HUES48 (cell line): ENCODE measurements at regions not wholly inside any gene's neighbourhood (a gene's known extent, or its start where the extent isn't known, plus 50 kb on each side); places are given as distances from the start of the nearest gene placed in this dataset.

Experiments used
- H3K27ac ChIP-seq: one replicate; pipeline ENCODE4 v1.7.0; 2013; ENCODE audit warnings: low read depth, low read length, inconsistent platforms
- H3K27me3 ChIP-seq: 2 replicates; pipeline ENCODE4 v1.6.1; 2013; ENCODE audit warnings: mild to moderate bottlenecking, low read length; ENCODE audit not compliant: control insufficient read depth, insufficient read depth
- H3K36me3 ChIP-seq: 2 replicates; pipeline ENCODE4 v1.6.1; 2013; ENCODE audit warnings: low read length; ENCODE audit not compliant: control insufficient read depth, insufficient read depth
- H3K4me1 ChIP-seq: 2 replicates; pipeline ENCODE4 v1.6.1; 2013; ENCODE audit warnings: mild to moderate bottlenecking, low read length; ENCODE audit not compliant: control insufficient read depth, insufficient read depth
- H3K4me3 ChIP-seq: 2 replicates; pipeline ENCODE4 v1.5.1; 2013; ENCODE audit warnings: mild to moderate bottlenecking, low read depth, low read length
- H3K9ac ChIP-seq: 2 replicates; pipeline ENCODE4 v1.6.1; 2013; ENCODE audit warnings: mild to moderate bottlenecking, low read depth, low read length, moderate library complexity
- H3K9me3 ChIP-seq: 2 replicates; pipeline ENCODE4 v1.6.1; 2013; ENCODE audit warnings: low read length; ENCODE audit not compliant: control insufficient read depth, insufficient read depth

DNA sequence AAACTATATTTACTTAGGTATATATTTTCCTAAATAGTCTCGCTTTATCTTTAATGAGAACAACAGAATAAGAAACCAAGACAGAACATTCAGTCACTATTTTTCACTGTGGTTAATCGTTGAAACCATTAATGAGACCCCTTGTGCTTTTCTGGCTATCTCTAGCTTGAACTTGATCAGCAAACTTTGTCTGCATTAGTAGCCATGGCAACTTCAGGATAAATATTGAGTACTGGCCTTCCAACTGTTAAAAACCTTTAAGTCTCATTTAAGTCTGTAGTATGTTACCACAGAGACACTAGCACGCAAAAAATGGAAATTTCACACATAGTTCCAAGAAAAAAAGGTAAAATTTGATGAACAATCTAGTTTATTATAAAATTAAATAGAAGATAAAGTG lies 946.0 kb downstream of the SLITRK5 start:
- Histone ChIP-seq H3K4me3 (no peak overlapping the region), H3K27ac (no peak overlapping the region), H3K9me3 (peaks cover 2% of the 10 kb centered on the region; the same call in 1 of the 2 replicates), H3K27me3 (no peaks in the 10 kb centered on the region), H3K4me1 (no peaks in the 10 kb centered on the region), H3K36me3 (no peaks in the 10 kb centered on the region), H3K9ac (no peak overlapping the region)

DNA sequence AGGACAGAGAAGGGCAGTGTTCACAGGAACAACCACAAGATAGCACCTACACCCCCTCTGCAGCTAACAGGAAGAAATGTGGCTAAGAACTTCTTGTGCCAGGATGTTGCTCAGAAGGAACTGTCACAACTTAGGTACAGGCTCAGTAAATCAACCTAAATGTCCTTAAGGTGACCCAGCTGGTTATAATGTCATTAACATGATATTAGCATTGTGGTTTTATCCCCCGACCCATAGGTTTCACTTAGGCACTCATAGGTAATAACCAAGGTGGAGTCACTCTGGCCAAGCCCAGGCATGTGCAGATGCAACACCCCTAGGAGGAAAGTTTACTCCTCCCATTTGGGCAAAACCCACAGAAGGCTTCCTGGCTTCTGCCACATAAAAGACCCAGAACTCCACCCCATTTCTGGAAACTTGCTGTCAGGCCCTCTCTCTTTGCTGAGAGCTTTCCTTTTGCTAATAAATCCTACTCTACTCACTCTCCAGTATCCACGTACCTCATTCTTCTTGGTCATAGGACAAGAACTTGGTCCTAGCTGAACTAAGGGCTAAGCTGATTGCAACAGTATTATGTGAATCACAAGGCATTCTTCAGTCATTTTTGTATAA lies 951.3 kb downstream of the SLITRK5 start:
- Histone ChIP-seq H3K27ac (no peak overlapping the region), H3K4me1 (no peaks in the 10 kb centered on the region), H3K36me3 (no peaks in the 10 kb centered on the region), H3K9ac (no peak overlapping the region), H3K4me3 (no peak overlapping the region), H3K9me3 (peaks cover 14% of the 10 kb centered on the region), H3K27me3 (no peaks in the 10 kb centered on the region)

DNA sequence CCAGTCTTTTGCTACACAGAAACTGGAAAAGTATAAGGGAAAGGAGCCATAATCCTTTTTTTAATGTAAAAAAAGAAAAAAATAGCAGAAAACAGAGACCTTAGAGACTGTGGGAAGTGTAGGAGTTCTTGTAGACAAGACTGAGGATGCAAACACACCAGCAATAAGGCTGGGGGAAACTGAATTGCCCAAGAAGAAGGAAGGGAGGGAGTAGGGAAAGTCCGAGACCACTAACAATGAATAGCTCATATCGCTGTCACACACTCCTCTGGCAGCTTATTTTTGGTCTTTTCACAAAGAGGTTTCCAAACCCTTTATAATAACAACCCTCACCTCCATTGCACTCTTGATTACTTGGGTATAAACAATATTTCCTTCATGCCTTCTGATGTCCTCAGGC lies 952.0 kb downstream of the SLITRK5 start:
- no peaks in the 10 kb centered on the region for H3K4me1 ChIP-seq
- no peak overlapping the region for H3K9ac ChIP-seq
- no peak overlapping the region for H3K27ac ChIP-seq

DNA sequence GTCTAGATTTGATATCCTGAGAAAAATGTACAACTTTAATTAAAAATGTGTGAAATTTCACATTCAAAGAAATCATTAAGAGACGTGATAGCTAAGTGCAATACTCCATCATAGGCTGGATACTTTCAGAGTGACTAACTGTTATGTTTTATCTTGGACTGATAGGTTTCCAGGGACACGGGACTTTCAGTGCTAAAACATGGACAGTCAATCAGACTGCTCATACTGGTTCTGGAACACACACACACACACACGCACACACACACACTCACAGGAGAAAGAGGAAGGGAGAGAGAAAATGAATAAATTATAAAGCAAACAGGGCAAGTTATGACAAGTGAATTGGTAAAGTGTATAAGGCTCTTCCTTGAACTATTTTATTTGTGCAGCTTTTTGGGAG lies 955.9 kb downstream of the SLITRK5 start:
- Histone ChIP-seq H3K9me3 (peaks cover 12% of the 10 kb centered on the region), H3K27ac (no peak overlapping the region), H3K27me3 (no peaks in the 10 kb centered on the region), H3K4me3 (no peak overlapping the region), H3K4me1 (no peaks in the 10 kb centered on the region), H3K36me3 (no peaks in the 10 kb centered on the region), H3K9ac (no peak overlapping the region)

More for the DNA sequence above, 952.0 kb downstream of the SLITRK5 start:
- H3K27me3 ChIP-seq: no peaks in the 10 kb centered on the region
- H3K9me3 ChIP-seq: peaks cover 14% of the 10 kb centered on the region
- H3K4me3 ChIP-seq: no peak overlapping the region
- no peaks in the 10 kb centered on the region for H3K36me3 ChIP-seq

DNA sequence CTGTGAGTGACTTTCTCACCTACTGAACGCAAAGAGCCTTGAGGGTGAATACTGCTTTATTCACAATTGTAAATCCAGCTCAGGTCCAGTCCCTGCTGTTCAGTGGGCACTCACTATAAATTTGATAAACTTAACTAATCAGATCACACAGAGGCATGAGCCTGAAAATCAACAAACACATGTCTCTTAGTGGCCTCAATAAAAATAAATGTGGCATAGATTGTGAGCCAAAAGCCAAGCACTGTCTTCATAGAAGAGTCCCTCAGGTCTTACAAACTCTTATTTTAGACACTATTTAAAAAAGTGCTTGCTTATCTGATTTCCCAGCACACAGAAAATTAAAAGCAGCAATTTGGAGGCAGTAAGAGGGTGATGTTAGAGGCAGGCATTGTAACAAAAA lies 957.7 kb downstream of the SLITRK5 start:
- Histone ChIP-seq H3K4me3 (no peak overlapping the region), H3K27ac (no peak overlapping the region), H3K4me1 (no peaks in the 10 kb centered on the region), H3K27me3 (no peaks in the 10 kb centered on the region), H3K36me3 (no peaks in the 10 kb centered on the region), H3K9me3 (no peaks in the 10 kb centered on the region; the same call in 1 of the 2 replicates), H3K9ac (no peak overlapping the region)

DNA sequence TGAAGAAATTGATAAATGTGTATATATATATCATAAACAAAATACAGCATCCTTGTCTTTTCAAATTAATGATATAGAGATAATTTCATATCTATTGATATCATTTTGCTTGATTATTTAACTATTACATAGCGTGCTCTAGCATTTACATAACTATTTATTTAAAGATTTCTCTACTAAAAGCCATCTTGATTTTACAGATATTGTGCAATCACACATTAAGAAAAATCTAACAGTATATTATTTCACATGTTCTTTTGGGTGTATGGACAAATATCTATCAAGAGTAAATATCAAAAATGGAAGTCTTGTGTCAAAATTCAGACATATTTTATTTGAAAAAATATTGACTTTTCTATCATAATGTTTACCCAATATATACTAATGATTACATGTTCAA lies 966.8 kb downstream of the SLITRK5 start:
- no peak overlapping the region for H3K9ac ChIP-seq
- no peaks in the 10 kb centered on the region for H3K36me3 ChIP-seq
- no peak overlapping the region for H3K27ac ChIP-seq
- no peaks in the 10 kb centered on the region for H3K4me1 ChIP-seq
- no peak overlapping the region for H3K4me3 ChIP-seq
- no peaks in the 10 kb centered on the region for H3K27me3 ChIP-seq
- peaks cover 4% of the 10 kb centered on the region for H3K9me3 ChIP-seq

DNA sequence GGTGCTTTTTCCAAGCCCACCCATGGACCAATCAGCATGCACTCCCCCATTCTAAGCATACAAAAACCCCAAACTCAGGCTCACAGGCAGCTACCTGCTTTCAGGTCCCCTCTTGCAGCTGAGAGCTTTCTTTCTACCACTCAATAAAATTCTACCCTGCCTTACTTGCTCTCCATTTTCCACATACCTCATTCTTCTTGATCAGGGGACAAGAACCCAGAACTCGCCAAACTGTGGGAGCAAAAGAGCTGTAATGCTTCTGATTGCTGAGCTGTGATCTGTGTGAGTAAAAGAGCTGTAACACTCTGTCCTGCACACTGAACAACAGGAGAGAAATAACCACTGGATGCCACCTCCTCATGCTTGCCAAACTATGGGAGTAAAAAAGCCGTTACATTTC lies 972.1 kb downstream of the SLITRK5 start:
- Histone ChIP-seq H3K27me3 (no peaks in the 10 kb centered on the region), H3K36me3 (no peaks in the 10 kb centered on the region), H3K9me3 (peaks cover 26% of the 10 kb centered on the region), H3K9ac (no peak overlapping the region), H3K4me1 (no peaks in the 10 kb centered on the region), H3K27ac (no peak overlapping the region), H3K4me3 (no peak overlapping the region)

DNA sequence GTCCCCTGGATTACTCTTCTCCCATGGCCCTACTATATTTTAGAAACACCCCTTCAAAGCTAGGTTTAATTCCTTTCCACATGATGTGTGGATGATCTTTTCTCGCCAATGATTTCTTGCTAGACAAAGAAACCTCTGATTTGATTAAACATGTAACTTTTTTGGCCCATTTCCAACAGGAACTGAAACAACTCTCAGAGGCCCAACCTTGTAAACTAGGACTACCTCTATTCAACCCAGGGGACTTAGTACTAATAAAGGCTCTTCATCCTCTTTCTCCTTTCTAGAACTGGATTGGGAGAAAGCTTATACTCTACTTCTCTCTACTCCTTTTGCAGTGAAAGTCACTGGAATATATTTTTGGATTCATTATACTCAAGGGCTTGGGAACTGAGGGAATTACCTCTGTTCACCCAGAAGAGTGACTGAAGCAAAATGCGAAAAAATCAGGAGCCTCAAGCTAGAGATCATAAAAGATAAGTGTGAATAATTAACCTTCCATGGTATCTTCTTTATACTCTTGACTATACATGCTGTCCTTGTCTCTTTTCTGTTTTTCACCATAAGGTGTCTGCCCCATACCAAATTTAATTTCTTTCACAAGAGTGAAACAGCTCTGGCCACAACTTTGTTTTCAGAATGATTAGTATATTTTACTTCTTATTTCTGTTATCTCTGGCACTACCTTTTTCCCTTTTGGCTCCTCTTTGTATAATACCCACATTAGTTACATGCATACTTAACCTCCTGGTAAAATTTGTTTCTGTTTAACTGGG lies 977.6 kb downstream of the SLITRK5 start:
- Histone ChIP-seq H3K9ac (no peak overlapping the region), H3K36me3 (no peaks in the 10 kb centered on the region), H3K27me3 (no peaks in the 10 kb centered on the region), H3K4me1 (no peaks in the 10 kb centered on the region), H3K4me3 (no peak overlapping the region), H3K27ac (no peak overlapping the region), H3K9me3 (peaks cover 14% of the 10 kb centered on the region)

DNA sequence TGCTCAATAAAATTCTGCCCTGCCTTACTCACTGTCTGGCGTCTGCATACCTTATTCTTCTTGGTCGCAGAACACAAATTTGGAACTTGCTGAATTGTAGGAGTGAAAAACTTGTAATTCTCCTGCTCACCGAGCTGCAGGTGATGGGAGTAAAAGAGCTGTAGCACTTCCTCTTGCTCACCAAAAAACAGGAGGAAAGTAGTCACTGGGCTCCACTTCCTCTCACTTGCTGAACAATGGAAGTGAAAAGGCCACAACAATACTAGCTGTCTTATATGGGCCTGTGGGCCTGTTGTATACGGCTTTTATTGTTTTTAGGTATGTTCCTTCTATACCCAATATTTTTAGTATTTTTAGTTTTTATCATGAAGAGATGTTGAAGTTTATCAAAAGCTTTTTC lies 978.7 kb downstream of the SLITRK5 start:
- H3K9me3 ChIP-seq: peaks cover 5% of the 10 kb centered on the region; the same call in 1 of the 2 replicates
- no peaks in the 10 kb centered on the region for H3K27me3 ChIP-seq
- H3K9ac ChIP-seq: no peak overlapping the region
- H3K27ac ChIP-seq: no peak overlapping the region
- no peak overlapping the region for H3K4me3 ChIP-seq
- no peaks in the 10 kb centered on the region for H3K4me1 ChIP-seq
- H3K36me3 ChIP-seq: no peaks in the 10 kb centered on the region

DNA sequence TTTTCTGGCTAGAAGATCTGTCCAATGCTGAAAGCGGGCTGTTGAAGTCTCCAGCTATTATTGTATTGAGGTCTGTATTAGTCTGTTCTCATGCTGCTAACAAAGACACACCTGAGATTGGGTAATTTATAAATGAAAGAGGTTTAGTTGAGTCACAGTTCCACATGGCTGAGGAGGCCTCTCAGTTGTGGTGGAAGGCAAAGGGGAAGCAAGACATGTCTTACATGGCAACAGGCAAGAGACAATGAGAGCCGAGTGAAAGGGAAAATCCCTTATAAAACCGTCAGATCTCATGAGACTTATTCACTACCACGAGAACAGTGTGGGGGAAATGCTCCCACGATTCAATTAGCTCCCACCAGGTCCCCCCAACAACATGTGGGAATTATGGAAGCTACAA lies 980.4 kb downstream of the SLITRK5 start:
- Histone ChIP-seq H3K27ac (no peak overlapping the region), H3K27me3 (no peaks in the 10 kb centered on the region), H3K36me3 (no peaks in the 10 kb centered on the region), H3K4me3 (no peak overlapping the region), H3K9ac (no peak overlapping the region), H3K4me1 (no peaks in the 10 kb centered on the region), H3K9me3 (no peaks in the 10 kb centered on the region; the same call in 1 of the 2 replicates)

DNA sequence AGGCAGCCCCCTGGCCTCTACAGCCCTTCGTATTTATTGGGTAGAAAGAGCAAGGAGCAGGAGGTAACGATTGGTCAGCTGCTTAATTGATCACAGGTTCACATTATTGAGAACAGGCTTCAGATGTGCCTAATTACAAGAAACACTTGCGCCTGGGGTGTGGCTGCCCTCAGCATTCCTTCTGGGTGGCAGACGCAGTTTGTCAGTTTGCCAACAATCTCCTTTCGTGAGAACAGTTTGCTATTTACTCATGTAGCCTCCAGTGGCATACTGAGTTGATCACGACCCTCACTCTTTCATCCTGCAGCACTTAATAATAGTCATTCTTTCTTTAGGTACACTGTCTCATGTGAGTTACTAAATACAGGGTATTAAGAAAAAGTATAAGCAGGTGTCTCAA lies 985.6 kb downstream of the SLITRK5 start:
- no peaks in the 10 kb centered on the region; the same call in 1 of the 2 replicates for H3K9me3 ChIP-seq
- no peak overlapping the region for H3K4me3 ChIP-seq
- no peaks in the 10 kb centered on the region for H3K27me3 ChIP-seq
- H3K36me3 ChIP-seq: no peaks in the 10 kb centered on the region
- H3K4me1 ChIP-seq: no peaks in the 10 kb centered on the region
- no peak overlapping the region for H3K27ac ChIP-seq
- H3K9ac ChIP-seq: no peak overlapping the region
